ENCODE measurements at regions not wholly inside any gene's neighbourhood (a gene's known extent, or its start where the extent isn't known, plus 50 kb on each side); places are given as distances from the start of the nearest gene placed in this dataset.
A peak's percentile ranks its signal among the peaks of the same experiment; 100 is the strongest.

DNA sequence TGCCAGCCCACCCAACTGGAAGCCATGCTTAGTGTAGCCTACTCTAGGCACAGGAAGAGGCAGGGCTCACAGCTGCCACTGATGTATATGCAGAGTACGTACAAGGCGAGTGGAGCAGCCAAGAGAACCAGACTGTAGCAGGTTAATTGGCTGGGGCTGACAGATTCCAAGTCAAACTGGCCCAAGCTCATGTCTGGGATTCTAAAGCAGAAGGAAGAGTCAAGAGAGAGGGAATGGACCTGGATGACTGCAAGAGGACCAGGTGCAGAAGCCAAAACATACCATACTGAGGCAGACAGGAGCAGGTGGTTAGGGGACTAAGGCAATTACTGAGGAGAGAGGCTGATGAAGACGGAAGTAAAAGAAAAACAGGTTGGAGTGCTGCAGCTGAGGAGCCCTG lies 51.3 kb upstream of the LRRN2 start:
- TF ChIP-seq, protein P1, sequence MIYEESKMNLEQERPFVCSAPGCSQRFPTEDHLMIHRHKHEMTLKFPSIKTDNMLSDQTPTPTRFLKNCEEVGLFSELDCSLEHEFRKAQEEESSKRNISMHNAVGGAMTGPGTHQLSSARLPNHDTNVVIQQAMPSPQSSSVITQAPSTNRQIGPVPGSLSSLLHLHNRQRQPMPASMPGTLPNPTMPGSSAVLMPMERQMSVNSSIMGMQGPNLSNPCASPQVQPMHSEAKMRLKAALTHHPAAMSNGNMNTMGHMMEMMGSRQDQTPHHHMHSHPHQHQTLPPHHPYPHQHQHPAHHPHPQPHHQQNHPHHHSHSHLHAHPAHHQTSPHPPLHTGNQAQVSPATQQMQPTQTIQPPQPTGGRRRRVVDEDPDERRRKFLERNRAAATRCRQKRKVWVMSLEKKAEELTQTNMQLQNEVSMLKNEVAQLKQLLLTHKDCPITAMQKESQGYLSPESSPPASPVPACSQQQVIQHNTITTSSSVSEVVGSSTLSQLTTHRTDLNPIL (CRISPR knock-in tag; IDR thresholded peaks at IDR 0.05; ENCODE audit: low read depth), result no peak
- TF ChIP-seq ESRRG (CRISPR knock-in tag; IDR thresholded peaks at IDR 0.05), result no peak
- TF ChIP-seq, protein P2, sequence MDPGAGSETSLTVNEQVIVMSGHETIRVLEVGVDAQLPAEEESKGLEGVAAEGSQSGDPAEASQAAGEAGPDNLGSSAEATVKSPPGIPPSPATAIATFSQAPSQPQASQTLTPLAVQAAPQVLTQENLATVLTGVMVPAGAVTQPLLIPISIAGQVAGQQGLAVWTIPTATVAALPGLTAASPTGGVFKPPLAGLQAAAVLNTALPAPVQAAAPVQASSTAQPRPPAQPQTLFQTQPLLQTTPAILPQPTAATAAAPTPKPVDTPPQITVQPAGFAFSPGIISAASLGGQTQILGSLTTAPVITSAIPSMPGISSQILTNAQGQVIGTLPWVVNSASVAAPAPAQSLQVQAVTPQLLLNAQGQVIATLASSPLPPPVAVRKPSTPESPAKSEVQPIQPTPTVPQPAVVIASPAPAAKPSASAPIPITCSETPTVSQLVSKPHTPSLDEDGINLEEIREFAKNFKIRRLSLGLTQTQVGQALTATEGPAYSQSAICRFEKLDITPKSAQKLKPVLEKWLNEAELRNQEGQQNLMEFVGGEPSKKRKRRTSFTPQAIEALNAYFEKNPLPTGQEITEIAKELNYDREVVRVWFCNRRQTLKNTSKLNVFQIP (CRISPR knock-in tag; IDR thresholded peaks at IDR 0.05; ENCODE audit: borderline replicate concordance, low read depth), result no peak
- no peak for TF ChIP-seq CSDC2 (CRISPR knock-in tag; IDR thresholded peaks at IDR 0.05)
- TF ChIP-seq ZC3H10 (CRISPR knock-in tag; IDR thresholded peaks at IDR 0.05), result no peak
- TF ChIP-seq, protein P3, sequence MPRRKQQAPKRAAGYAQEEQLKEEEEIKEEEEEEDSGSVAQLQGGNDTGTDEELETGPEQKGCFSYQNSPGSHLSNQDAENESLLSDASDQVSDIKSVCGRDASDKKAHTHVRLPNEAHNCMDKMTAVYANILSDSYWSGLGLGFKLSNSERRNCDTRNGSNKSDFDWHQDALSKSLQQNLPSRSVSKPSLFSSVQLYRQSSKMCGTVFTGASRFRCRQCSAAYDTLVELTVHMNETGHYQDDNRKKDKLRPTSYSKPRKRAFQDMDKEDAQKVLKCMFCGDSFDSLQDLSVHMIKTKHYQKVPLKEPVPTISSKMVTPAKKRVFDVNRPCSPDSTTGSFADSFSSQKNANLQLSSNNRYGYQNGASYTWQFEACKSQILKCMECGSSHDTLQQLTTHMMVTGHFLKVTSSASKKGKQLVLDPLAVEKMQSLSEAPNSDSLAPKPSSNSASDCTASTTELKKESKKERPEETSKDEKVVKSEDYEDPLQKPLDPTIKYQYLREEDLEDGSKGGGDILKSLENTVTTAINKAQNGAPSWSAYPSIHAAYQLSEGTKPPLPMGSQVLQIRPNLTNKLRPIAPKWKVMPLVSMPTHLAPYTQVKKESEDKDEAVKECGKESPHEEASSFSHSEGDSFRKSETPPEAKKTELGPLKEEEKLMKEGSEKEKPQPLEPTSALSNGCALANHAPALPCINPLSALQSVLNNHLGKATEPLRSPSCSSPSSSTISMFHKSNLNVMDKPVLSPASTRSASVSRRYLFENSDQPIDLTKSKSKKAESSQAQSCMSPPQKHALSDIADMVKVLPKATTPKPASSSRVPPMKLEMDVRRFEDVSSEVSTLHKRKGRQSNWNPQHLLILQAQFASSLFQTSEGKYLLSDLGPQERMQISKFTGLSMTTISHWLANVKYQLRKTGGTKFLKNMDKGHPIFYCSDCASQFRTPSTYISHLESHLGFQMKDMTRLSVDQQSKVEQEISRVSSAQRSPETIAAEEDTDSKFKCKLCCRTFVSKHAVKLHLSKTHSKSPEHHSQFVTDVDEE (CRISPR knock-in tag; IDR thresholded peaks at IDR 0.05), result no peak
- no peak for TF ChIP-seq TOX (CRISPR knock-in tag; IDR thresholded peaks at IDR 0.05; ENCODE audit: borderline replicate concordance)
- no peak for TF ChIP-seq TCF4 (CRISPR knock-in tag; IDR thresholded peaks at IDR 0.05; ENCODE audit: borderline replicate concordance)
- TF ChIP-seq BACH2 (CRISPR knock-in tag; IDR thresholded peaks at IDR 0.05; ENCODE audit: borderline replicate concordance), result no peak
- no peak for TF ChIP-seq ZNF8 (CRISPR knock-in tag; IDR thresholded peaks at IDR 0.05)
- TF ChIP-seq ZNF70 (CRISPR knock-in tag; IDR thresholded peaks at IDR 0.05), result no peak
- TF ChIP-seq OSR1 (CRISPR knock-in tag; IDR thresholded peaks at IDR 0.05), result no peak
- no peak for TF ChIP-seq ZNF565 (CRISPR knock-in tag; conservative IDR thresholded peaks at IDR 0.05; ENCODE audit: low read depth)
- TF ChIP-seq ISL1 (CRISPR knock-in tag; IDR thresholded peaks at IDR 0.05), result no peak
- no peak for TF ChIP-seq ZFP30 (CRISPR knock-in tag; IDR thresholded peaks at IDR 0.05)
- TF ChIP-seq, protein P4, sequence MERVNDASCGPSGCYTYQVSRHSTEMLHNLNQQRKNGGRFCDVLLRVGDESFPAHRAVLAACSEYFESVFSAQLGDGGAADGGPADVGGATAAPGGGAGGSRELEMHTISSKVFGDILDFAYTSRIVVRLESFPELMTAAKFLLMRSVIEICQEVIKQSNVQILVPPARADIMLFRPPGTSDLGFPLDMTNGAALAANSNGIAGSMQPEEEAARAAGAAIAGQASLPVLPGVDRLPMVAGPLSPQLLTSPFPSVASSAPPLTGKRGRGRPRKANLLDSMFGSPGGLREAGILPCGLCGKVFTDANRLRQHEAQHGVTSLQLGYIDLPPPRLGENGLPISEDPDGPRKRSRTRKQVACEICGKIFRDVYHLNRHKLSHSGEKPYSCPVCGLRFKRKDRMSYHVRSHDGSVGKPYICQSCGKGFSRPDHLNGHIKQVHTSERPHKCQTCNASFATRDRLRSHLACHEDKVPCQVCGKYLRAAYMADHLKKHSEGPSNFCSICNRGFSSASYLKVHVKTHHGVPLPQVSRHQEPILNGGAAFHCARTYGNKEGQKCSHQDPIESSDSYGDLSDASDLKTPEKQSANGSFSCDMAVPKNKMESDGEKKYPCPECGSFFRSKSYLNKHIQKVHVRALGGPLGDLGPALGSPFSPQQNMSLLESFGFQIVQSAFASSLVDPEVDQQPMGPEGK (CRISPR knock-in tag; IDR thresholded peaks at IDR 0.05; ENCODE audit: borderline replicate concordance), result no peak
- TF ChIP-seq GLIS3 (CRISPR knock-in tag; IDR thresholded peaks at IDR 0.05), result no peak

DNA sequence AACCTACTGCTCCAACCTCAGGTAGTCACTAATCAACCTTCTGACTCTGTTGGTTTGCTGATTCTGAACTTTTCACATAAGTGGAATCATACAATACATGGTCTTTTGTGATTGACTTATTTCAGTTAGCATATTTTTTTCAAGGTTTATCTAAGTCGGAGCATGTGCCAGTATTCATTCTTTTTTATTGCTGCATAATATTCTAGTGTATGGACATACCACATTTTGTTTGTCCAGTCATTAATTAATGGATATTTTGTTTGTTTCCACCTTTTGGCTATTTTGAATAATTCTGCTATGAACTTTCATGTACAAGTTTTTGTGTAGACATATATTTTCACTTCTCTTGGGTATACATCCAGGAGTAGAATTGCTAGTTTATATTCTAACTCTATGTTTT lies 53.0 kb upstream of the LRRN2 start:
- ATAC-seq, result no peak
- TF ChIP-seq OSR1 (CRISPR knock-in tag; IDR thresholded peaks at IDR 0.05), result no peak
- TF ChIP-seq ZNF565 (CRISPR knock-in tag; conservative IDR thresholded peaks at IDR 0.05; ENCODE audit: low read depth), result no peak
- no peak for TF ChIP-seq RARB (CRISPR knock-in tag; IDR thresholded peaks at IDR 0.05)
- TF ChIP-seq, protein P5, sequence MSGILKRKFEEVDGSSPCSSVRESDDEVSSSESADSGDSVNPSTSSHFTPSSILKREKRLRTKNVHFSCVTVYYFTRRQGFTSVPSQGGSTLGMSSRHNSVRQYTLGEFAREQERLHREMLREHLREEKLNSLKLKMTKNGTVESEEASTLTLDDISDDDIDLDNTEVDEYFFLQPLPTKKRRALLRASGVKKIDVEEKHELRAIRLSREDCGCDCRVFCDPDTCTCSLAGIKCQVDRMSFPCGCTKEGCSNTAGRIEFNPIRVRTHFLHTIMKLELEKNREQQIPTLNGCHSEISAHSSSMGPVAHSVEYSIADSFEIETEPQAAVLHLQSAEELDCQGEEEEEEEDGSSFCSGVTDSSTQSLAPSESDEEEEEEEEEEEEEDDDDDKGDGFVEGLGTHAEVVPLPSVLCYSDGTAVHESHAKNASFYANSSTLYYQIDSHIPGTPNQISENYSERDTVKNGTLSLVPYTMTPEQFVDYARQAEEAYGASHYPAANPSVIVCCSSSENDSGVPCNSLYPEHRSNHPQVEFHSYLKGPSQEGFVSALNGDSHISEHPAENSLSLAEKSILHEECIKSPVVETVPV (CRISPR knock-in tag; IDR thresholded peaks at IDR 0.05), result no peak
- TF ChIP-seq ZNF8 (CRISPR knock-in tag; IDR thresholded peaks at IDR 0.05), result peak; percentile 95

More for the DNA sequence above, 51.3 kb upstream of the LRRN2 start:
- no peak for ATAC-seq

DNA sequence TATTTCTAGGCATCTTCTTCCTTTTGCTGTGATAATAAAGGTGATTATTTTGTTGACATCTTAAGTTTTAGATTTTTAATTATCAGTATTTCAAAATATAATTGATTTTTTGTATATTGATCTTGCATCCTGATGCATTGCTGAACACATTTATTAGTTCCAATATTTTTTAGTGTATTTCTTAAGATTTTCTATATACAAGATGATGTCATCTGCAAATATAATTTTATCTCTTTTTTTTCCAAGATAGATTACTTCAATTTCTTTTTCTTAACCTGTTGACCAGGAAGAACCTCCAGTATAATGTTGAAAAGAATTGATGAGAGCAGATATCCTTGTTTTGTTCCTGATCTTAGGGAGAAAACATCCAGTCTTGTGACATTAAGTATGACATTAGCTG lies 54.8 kb upstream of the LRRN2 start:
- ATAC-seq, result no peak
- TF ChIP-seq PPARA (CRISPR knock-in tag; IDR thresholded peaks at IDR 0.05; ENCODE audit: borderline replicate concordance) (no peak), ZNF70 (CRISPR knock-in tag; IDR thresholded peaks at IDR 0.05) (no peak), ZNF565 (CRISPR knock-in tag; conservative IDR thresholded peaks at IDR 0.05; ENCODE audit: low read depth) (no peak), ZC3H10 (CRISPR knock-in tag; IDR thresholded peaks at IDR 0.05) (no peak), ARNTL (CRISPR knock-in tag; IDR thresholded peaks at IDR 0.05; ENCODE audit: borderline replicate concordance, low read depth) (no peak), TCF4 (CRISPR knock-in tag; IDR thresholded peaks at IDR 0.05; ENCODE audit: borderline replicate concordance) (no peak), ESRRG (CRISPR knock-in tag; IDR thresholded peaks at IDR 0.05) (no peak), ZFP3 (CRISPR knock-in tag; IDR thresholded peaks at IDR 0.05) (no peak), BACH2 (CRISPR knock-in tag; IDR thresholded peaks at IDR 0.05; ENCODE audit: borderline replicate concordance) (no peak), ISL1 (CRISPR knock-in tag; IDR thresholded peaks at IDR 0.05) (no peak), RARB (CRISPR knock-in tag; IDR thresholded peaks at IDR 0.05) (no peak), ZNF8 (CRISPR knock-in tag; IDR thresholded peaks at IDR 0.05) (no peak)
- TF ChIP-seq, protein P3 (CRISPR knock-in tag; IDR thresholded peaks at IDR 0.05), result no peak
- TF ChIP-seq, protein P1 (CRISPR knock-in tag; IDR thresholded peaks at IDR 0.05; ENCODE audit: low read depth), result no peak
- TF ChIP-seq, protein P5 (CRISPR knock-in tag; IDR thresholded peaks at IDR 0.05), result no peak
